HG03064 (cell line): ENCODE measurements at regions not wholly inside any gene's neighbourhood (a gene's known extent, or its start where the extent isn't known, plus 50 kb on each side); places are given as distances from the start of the nearest gene placed in this dataset.
A peak's percentile ranks its signal among the peaks of the same experiment; 100 is the strongest.
"Not testable (repeated sequence)": the region's sequence is repeated elsewhere in the genome, so short reads cannot be mapped to it uniquely, and the experiment has no call there.

Experiments
- ATAC-seq: cut with Tn5 transposase; IDR thresholded peaks from one replicate; pipeline ENCODE4 v1.9.1; 2021; ENCODE audit warnings: low read depth; ENCODE audit not compliant: unreplicated experiment

DNA sequence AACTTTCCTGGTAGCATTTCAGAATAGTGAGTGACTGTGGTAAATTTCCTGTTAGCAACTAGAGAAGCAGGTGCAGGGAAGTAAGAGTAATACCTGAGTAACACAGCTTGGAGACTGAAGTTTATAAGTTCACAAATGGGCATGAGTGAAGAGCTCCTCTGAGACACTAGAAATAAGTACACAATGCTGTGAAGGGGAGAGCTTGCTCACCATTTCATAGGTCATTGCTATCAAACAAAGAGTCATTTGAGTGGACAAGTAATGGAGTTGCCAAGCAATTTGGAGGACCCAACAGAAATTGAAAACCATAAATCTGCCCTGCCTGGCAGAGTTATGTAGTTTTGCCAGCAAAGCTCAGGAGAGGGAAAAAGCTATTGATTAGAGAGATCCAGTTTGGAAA is 523.6 kb downstream of the TRAM1L1 start:
- ATAC-seq = no peak

DNA sequence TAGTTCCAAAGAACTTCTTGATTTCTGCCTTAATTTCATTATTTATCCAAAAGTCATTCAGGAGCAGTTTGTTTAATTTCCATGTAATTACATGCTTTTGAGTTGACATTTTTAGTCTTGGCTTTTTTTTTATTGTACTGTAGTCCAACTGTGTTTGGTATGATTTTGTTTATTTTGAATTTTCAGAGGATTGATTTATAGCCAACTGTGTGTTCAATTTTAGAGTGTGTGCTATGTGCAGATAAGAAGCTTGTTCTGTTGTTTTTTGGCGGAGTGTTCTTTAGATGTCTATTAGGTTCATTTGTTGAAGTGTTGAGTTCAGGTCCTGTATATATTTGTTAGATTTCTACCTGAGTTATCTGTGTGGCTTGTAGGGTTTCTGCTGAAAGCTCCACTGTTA is 533.6 kb downstream of the TRAM1L1 start:
- no peak for ATAC-seq

DNA sequence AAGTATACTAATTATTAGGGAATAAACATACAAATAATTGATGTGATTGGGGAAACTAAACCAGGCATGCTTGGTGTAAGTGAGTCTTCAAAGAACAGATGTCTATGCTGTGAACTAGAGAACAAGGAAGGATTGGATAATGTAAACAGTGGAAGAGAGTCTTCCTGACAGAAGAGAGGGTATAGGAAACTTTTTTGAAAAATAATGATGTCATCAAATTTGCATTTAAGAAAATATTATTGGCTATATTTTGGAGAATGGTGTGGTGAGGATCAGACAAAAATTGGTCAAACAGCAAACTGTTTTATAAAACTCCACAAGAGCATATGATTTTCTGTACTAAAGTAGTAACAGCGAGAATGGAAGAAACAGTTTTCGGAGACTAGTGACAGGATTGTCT is 537.7 kb downstream of the TRAM1L1 start:
- no peak for ATAC-seq

DNA sequence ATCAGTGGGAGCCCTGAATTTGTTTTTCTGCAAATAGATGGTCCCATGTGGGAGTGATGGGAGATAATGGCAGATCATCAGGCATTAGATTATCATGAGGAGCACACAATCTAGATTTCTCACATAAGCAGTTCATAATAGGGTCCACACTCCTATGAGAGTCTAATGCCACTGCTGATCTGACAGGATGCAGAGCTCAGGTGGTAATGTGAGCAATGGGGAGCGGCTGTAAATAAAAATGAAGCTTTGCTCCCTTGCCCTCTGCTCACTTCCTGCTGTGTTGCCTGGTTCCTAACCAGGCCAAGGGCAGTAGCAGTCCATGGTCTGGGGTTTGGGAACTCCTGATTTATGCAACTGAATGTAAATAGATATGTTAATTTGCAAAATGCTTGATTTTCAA is 538.6 kb downstream of the TRAM1L1 start:
- ATAC-seq = no peak

DNA sequence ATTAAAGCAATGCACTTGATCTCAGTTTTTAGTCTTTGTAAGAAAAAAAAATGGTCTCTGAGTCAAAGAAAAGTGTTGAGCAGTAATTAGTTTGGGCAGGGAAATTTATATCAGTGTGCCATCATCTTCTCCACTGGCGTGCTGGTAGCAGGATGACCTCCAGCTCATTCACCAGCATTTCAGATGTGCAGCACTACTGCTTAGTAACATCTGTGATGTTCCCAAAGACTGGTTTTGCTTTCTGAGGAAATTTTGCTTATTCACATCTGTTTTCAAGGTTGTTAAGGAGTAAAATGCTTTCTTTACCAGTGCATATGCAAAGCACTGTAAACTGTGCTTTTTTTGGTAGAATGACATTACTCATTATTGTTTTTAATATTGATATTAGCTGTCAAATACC is 540.4 kb downstream of the TRAM1L1 start:
- no peak for ATAC-seq

DNA sequence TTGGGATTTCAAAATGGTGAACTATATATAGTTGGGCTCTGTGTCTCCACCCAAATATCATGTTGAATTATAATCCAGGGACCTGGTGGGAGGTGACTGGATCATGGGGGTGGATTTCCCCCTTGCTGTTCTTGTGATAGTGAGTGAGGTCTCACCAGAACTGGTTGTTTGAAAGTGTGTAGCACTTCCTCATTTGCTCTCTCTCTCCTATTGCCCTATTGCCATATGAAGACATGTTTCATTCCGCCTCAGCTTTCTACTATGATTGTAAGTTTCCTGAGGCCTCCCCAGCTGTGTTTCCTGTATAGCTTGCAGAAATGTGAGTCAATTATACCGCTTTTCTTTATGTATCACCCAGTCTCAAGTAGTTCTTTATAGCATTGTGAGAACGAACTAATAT is 545.6 kb downstream of the TRAM1L1 start:
- ATAC-seq = no peak

DNA sequence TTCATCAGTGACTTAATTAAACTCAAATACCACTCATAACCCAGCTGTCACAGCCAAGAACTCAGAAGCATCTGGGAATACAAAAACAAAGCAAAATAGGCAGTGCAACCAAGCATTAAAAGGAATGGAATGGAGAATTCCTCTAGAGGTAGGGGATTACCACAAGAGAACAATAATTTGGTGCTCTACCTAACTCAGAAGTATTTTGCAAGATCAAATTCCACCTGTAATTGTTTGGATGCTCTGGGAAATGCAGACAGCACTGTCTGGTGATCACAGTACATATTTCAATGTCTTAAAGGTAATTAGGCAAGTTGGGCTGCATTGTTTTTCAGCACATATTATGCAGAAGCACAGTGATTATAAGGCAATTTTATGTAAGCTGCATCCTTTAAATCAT is 547.5 kb downstream of the TRAM1L1 start:
- no peak for ATAC-seq

DNA sequence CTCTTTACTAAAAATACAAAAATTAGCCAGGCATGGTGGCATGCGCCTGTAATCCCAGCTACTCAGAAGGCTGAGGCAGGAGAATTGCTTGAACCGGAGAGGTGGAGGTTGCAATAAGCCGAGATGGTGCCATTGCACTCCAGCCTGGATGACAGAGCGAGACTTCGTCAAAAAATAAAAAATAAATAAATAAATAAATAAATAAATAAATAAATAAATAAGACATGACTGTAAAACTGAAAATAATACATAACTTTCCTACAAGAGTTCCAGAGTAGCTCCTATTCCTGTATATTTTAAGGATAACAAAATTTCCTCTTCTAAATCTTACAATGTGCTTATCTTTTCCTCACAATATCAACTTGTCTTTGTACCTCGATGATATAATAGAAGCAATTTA is 549.4 kb downstream of the TRAM1L1 start:
- ATAC-seq = not testable (repeated sequence)

DNA sequence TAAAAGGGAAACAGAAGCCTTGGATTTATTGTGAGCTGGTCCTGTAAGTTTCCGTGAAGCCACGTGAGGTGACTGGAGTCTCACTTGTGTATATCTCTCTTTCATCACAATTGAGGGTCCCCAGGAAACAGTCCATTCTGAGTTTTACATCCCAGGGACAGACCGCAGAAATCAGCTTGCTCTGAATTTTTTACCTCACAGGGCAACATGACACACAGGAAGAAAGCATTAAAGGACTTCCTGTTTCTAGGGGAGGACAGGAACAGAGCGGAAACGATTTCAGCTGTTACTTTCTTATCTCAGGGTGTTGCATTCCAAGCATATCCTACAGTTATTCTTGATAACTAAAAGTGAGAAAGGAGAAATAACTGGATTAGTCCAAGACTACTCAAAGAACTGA is 553.5 kb downstream of the TRAM1L1 start:
- ATAC-seq = no peak

DNA sequence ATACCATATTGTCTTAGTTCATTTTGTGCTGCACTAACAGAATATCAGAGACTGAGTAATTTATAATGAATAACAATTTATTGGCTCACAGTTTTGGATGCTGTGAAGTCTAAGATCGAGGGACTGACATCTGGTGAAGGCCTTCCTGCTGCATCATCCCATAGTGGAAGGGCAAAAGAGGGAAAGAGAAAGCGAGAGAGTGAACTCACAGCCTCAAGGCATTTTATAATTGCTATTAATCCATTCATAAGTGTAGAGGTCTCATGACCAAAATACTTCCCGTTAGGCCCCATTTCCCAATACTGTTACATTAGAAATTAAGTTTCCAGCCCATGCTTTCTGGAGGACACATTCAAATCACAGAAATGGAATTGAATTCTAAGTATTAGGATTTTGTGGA is 554.4 kb downstream of the TRAM1L1 start:
- ATAC-seq = no peak

DNA sequence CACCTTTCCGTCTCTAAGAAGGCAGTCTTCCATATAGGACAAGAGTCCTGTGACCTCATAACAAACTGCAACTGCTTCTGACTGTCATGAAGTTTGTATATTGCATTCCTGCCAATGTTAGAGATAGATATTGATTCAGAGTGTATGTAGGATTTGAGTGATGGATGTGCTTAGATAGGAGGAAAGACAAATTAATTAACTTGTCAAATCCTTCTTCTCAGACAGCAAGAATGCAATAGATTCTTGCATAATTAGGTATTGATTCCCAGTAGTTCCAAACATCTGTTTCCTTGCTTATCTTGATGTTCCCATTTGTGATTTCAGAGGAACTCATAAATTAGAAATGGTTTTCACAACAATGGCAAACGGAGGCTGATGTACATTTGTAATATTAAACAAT is 555.3 kb downstream of the TRAM1L1 start:
- no peak for ATAC-seq

DNA sequence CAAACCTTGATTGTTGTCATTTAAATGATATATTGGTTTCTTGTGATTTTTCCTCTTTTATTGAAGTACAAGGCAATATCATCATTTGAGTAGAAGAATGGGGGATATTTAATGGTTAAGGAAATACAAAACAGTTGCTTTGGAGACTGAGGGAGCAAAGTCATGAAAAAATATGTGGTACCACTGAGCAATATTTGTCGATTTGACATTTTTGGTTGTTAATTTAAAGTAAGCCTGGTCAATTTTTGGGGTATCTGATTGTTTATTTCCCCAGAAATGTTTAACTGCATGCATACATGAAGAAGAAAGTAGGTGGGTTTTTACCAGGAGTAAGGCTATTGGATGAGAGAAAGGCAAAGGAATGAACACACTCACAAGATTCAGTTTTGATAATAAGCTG is 556.2 kb downstream of the TRAM1L1 start:
- no peak for ATAC-seq

DNA sequence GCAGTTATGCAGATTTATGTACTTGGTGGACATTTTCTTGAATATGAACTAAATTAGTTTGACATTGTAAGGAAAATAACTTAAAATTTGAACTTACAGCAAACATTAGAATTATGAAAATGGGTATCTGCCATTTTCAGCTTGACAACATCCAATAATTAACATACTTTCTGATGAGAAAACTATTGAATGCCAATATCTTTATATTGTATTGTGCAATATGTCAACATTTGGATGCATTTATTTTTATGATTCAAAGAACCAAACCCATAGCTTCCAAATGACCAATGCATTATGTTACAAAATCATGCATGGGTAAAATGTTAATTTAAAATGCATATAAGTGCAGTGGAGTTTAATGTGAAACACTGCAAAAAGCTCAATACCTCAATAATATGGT is 562.5 kb downstream of the TRAM1L1 start:
- ATAC-seq = no peak

DNA sequence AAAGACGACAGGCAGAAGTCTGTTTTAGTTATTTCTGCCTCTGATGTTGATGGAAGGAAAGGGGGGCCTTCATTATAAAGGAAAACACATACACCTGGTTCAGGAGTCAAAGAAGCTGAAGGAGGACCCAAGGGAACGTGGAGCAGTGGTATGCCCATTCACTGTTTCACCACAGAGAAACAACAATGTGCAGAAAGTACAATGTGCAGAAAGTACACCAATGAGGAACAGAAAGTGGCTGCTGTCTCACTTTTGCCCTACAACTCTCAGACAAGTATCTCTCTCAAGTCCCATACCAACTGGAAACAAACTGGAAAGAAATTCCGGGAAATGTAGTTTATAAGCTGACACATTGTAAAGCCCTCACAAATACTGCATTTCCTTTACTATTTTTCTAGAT is 564.5 kb downstream of the TRAM1L1 start:
- ATAC-seq = no peak

DNA sequence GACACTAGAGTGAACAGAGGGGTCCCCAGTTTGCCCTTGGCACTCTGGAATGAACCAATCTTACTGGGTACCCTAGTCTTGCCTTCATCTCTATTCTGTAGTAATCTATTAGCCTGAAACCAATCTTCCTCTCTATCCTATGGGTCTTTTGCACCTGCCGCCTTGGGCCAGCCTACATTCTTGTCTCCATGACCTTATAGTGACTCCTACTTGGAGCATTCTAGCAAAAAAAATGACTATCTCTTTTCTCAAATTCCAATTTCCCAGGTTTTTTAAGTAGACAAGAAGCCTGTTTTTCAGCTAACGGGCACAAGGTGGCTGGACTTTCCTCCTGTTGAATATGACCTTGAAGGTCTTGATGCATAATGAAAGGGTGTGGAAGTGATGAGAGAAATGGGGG is 568.7 kb downstream of the TRAM1L1 start:
- ATAC-seq = no peak

DNA sequence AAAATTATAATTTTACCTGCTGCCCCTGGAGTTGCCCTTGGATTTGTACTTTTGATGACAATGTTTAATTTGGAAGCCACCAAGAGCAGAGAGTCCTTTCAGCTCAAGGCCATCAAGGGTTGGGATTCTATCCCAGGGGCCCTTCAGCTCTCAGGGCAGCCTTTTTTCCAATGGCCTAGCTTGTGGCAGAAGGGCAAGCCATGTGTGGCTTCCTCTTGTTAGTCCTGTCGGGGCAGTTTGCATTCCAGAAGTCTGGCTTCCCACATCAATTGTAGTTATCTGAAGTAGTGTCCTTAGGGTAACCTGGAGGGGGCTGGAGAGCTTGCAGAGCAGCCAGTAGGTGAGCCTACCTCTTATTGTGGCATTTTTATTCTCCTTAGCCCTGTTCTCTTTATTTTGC is 569.4 kb downstream of the TRAM1L1 start:
- no peak for ATAC-seq

DNA sequence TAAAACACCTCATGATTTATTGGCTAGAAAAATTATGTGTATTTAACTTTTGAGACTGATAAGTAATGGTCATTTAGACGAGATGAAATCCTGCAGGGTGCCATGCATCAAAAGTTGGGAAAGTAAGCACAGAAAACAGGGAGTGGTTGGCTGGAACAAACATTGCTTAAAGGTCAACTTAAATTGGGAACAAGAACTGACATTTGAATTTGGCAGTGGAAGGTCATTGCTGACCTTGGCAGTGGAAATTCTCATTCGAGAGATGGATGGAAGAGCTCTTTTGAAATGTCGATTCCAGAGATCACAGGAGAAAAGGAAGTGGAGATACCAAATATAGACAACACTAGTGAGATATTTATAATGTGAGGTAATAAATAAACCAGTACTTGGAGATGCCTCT is 572.8 kb downstream of the TRAM1L1 start:
- ATAC-seq = no peak

DNA sequence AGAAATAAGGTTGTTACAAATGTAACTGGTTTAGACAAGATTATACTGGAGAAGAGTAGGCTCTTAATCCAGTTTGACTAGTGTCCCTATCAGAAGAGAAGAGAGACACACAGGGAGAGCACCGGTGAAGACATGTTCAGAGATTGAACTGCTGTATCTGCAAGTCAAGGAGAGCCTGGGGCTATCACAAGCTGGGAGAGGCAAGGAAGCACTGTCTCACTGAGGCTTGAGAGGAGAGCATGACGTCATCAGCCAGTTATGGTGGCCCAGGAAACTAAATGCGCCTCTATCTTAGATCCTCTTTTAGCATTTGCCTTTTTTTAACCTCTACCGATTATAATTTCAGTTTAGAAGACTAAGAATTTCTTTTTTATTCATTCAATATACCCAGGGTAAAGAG is 583.4 kb downstream of the TRAM1L1 start:
- no peak for ATAC-seq

DNA sequence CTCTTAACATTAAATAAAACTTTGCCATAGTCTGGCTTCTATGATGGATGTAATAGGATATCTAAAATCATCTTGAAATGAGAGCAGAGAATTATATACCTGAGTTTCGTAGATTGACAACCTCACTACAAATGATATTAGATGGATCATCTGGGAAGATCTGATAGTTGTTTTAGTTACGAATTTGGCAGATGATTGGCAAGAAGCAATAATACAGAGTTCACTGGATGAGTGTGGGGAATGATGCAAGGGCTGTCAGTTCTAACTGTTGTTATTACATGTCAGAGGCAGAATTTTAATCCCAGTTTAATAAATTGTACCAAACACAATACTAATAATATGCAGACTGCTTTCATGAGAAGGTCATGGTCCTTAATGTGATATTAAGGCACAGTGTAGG is 585.2 kb downstream of the TRAM1L1 start:
- no peak for ATAC-seq

DNA sequence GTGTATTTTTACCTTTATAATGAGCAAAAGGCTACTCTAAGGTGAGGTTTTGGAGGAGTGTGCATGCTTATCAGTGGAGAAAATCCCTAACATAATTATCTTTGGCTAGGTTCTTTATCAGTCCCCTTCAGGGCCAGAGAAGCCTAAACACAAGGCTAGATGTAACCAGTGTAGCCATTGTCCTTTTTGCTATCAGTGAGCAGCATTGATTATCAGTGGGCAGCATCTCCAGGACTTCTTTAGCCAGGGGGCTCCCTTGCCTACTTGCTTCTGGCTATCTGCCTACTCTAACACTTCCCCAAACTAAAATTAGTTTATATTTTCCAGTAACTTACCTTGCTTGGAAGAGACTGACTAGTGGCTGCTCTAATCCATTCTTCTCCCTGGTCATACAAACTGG is 595.6 kb downstream of the TRAM1L1 start:
- ATAC-seq = no peak

DNA sequence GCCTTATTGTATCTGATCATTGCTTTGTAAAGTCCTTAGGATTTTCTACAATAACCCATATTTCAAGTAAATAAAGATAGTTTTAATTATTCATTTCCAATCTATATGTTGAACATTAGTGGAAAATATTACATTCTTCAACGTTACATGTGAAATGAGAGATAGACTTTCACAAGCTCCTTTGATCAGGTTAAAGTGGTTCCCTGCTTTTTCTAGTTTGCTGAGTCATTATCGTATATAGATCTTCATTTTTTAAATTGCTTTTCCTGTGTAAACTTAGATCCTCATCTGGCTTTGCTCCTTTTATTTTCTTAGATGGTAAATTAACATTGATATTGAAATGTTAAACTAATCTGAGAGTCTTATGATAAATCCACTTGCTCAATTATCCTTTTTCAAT is 599.0 kb downstream of the TRAM1L1 start:
- ATAC-seq = no peak

DNA sequence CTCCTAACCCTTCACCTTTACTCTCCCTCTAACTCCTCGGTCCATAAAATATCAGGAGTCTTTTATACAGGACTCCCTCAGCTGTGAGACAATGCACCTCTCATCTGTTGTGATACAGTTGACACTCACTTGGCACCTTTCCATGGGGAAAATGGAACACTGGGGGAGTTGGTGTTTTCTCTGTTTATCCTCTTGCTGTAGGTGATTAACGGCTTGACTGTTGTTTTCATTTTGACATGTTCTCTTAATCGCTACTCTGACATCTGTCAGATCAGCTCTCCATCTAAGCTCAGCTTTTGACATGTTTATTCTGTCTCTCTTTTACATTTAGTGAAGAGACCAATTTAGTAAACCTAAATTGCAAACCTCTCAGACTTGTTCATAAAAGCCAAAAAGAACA is 604.8 kb downstream of the TRAM1L1 start:
- no peak for ATAC-seq

DNA sequence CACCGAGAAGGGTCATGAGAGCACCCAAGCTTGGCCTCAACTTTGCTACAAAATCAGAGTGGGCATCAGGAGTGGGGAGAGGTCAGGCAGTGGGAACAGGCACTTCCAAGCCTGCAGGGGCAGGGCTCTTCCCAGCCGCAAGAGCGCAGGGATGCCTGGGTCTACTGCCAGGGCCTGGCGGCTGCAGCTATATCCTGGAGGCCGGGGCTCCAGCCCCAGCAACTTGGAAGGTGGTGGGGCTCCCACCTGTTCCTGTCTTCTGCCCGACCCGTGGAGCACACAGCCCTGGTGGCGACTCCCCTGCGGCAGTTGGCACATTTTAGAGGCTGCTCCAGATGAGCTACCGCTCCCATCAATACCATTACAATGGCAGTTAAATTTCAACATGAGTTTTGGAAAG is 607.0 kb downstream of the TRAM1L1 start:
- ATAC-seq = no peak

DNA sequence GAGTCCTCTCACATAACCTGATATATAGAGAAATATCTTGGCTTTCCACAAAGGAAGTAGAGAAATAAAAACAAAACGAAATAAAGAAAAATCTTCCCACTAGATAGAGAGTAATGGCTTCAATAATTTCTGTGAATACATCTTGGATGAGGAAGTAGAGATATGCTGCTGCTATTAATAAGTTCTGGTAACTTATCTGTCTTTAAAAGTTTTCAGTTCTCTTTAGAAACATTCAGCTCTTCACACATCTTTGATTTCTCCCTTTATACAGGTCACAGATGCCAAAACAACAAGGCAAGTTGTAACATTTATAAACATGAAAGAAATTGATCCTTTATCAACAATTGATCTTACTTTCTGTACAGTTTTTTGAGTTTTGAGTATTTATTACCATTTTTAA is 615.8 kb downstream of the TRAM1L1 start:
- ATAC-seq = peak; percentile 73
